Amygdala (tissue), 56 donors: ENCODE measurements at regions not wholly inside any gene's neighbourhood (a gene's known extent, or its start where the extent isn't known, plus 50 kb on each side); places are given as distances from the start of the nearest gene placed in this dataset.

Experiments used
- DNase-seq, 56 donors: peaks; one replicate each; lab custom pipeline; 2025; lab: John Stamatoyannopoulos, UW

DNA sequence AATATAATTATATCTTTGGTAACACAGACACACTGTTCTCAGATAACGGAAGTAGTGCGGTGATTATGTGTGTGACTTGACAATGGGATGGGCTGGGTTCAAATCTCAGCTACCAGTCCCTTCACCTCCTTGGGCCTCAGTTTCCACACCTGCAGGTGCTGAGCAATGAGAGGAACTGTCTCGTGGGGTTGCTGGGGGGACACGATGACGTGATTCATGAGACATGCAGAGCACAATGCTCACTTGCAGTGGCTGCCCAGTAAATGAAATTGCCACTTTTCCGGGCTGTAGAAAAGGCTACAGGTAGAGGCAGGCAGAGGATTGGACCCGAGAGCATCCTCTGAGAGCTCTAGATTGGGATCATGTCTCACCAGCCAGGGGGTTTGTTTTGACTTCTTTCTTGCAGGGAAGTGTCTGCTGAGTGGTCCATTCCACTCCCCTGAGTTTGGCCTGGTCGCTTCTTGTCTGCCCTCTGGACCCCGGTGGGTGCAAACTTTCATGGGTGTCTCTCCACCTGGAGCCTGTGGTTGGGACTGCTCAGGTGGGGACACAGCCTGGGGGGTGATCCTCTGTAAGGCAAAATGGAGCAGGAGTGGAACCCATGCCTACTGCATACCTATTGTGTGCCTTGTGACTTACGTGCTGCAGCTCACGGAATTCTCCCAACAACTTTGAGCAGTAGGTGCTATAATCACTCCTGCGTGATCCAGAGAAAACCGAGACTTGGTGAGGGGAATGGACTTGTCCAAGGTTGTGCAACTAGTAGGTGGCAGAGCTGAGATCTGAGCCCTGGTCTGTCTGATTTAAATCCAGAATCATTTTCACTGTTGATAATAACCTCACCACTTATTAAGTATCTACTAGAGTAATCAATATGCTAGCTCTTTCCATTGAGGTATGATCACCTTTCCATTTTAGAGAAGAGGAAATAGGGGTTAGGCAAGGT, 147.2 kb downstream of the CEBPB start:
- DNase-seq: no peak

DNA sequence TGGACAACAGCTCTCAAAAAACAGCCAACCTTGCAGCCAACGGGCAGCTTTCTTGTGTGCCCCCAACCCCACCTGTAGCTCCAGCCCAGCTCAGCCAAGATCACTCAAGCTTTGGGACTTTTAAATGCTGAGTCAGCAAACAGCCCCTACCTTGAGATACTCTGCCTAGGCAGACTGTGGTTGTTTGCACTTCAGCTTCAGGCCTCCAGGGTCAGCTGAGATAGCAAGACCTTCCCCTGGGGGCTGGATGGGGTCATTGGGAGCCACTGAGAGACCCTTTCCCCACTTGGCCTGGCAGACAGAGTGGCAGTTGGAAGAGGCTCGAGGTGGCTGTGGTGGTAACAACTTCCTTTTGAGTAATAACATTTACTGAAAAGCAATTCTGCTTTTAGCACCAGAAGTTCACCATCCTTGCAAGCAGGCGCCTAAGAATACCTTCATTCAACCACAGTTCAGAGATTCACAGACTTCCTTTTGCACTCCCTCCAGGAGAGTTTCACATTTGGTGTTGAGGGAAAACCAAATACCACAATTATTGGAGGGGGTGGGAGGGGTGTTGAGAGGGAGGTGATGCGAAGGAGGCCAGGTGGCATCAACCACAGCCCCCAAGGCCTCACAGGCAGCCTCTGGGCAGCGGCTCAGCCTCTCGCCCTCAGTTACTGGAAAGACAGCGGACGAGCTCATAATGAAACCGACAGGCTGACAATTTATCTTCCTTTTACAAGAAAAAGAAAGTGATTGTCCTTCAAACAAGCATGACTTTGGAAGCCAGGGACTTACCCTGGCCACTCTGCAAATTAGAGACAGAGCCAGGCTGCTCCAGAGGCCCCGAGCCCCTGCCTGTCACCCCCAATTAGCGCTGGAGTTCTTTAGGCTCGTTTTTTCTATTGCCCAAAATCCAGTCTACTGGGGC, 148.1 kb downstream of the CEBPB start:
- peak in 7 of 56 donors; percentile 16 to 33 (median 23) for DNase-seq

DNA sequence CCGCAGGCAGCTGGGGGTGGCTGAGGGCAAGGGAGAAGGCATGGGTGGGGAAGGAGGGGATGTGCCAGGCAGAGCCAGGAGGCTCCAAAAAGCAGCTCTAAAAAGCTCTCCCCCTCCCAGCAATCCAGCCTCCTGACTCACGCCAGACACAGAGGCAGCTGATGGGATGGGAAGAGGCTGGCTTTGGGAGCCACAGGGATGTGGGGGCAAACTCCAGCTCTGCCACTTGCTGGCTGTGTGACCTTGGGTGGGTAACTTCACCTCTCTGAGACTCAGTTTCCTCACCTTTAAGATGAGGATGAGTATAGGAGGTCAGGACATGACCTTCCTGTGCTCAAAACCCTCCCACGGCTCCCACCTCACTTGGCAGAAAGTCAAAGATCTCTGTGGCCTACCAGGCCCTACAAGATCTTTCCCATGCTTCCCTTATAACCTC, 148.9 kb downstream of the CEBPB start:
- DNase-seq: no peak

DNA sequence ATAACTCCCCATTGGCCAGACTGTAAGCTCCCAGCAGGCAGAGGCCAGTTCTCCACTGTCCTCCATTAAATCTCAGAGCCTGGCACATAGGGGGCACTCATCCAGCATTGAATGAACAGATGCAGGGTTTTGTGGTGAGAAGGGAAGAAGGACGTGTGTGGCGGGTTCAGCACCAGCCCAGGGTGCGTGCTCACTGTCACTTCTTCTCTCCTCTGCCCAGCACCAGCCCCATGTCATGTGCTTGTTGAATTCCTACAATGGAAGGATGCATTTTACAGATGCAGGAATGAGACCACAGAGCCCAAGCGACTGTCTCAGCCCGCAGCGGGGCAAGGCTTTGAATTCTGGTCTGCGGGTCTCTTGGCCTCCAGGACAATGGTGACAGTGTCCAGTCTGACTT, 149.9 kb downstream of the CEBPB start:
- no peak for DNase-seq

DNA sequence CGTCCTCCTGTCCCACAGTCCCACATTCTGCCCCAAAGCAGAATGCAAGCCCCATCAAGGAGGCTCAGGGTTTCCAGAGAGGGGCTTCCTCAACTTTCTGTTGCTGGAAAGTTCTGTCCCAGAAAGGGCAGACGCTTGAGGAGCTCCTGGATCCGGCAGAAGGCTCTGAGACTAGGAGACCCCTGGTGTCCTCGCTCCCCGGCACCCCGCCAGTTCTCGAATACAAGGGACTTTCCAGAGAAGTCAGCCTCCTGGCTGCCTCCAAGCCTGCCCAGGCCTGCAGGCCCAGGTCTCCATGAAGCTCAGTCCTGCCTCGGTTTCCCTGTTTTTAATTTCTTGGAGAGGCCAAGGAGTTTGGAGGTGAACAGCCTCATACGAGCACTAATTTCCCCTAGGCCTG, 150.4 kb downstream of the CEBPB start:
- no peak for DNase-seq

DNA sequence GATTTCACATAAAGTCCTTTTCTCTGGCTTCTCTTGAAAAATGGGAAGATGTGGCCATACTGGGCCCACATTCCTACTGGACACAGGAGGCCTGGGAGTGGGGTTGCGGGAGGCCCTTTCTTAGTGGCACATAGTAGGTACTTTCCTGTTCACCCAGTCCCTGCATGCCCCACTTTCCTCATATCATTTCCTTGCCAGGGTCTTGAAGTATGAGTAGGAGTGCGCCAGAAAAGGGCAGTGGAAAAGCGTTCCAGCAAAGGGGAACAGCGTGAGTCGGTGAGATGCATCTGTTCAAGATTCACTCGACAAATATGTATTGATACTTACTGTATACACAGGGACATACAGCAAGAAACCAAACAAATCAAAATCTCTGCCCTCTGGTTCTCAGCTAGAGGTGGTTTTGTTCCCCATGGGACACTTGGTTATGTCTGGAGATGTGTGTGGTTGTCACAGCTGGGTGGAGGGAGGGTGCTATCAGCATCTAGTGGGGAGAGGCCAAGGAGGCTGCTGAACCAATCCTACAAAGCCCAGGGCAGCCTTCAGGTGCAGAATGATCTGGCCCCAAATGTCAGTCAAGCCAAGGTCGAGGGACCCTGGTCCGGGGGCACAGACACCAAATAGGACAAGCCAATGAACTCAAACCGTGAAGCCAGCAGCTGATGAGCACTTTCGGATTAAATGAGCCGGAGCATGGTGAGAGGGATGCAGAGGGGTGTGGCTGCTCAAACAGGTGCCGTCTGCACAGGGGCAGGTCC, 151.4 kb downstream of the CEBPB start:
- no peak for DNase-seq

DNA sequence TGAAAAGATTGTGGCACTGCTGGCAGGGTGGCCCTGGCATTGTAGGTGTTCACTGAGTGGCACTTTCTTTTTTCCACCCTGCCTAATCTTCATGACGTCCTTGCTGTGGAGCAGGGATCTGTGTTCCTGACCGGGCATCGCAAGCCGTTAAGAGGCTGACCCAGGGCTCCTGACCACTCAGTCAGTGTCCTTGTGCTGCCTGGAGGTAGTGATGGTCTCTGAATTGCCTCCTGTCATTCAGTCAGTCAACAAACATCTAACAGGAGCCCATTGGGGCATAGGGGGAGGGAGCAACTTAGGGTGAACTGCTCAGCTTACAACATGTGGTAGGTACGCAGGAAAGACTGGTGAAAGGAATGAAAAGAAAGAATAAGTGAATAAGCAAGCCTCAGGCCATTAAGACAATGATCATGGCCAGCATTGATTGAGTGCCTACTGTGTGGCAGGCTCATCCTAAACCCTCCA, 152.0 kb downstream of the CEBPB start:
- DNase-seq: no peak

DNA sequence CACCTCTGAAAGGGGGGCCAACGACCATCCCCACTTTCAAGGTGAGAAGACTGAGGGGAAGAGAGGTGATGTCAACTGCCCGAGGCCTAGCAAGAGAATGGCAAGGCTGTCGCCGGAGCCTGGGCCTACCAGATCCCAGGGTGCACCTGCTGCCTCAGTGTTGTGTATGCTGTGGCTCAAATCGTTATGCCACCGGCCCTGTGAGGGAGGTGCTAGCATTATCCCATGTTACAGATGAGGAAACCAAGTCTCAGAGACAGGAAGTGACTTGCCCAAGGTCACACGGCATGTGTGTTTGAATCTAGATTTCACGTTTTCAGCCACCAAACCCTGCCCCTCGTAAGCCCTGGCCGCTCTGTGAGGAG, 152.5 kb downstream of the CEBPB start:
- no peak for DNase-seq

DNA sequence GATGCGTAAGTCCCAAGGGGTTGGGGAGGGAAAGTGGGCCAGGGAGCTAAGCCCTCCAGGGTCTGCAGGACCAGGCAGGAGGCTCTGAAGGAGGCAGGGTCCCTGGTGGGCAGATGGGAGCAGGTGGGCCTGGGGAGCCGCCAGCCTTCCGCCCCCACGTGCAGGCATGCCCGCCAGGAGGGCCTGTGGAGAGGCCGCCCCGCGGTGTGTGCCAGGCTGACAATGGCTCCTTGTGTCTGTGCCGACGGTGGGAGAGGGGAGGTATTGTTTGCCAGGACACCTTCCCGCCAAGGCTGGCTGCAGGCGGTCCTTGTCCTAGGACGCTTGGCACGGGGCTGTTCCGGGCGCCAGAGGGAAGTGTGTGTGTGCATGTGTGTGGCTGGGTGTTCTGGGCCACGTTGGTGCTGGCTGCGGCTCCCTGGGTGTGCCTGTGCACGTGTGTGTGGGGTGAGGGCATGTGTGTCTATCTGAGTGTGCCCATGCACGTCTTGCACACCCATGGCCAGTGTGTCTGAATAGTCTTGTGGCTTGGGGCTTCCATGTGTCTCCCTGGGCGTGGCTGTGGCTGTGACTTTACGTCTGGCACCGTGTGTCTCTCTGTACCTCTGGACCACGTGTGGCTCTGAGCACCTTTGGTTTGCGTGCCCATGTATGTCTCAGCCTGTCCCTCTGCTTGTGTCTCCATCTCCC, 153.0 kb downstream of the CEBPB start:
- peak in 6 of 56 donors; percentile 12 to 43 (median 25) for DNase-seq

DNA sequence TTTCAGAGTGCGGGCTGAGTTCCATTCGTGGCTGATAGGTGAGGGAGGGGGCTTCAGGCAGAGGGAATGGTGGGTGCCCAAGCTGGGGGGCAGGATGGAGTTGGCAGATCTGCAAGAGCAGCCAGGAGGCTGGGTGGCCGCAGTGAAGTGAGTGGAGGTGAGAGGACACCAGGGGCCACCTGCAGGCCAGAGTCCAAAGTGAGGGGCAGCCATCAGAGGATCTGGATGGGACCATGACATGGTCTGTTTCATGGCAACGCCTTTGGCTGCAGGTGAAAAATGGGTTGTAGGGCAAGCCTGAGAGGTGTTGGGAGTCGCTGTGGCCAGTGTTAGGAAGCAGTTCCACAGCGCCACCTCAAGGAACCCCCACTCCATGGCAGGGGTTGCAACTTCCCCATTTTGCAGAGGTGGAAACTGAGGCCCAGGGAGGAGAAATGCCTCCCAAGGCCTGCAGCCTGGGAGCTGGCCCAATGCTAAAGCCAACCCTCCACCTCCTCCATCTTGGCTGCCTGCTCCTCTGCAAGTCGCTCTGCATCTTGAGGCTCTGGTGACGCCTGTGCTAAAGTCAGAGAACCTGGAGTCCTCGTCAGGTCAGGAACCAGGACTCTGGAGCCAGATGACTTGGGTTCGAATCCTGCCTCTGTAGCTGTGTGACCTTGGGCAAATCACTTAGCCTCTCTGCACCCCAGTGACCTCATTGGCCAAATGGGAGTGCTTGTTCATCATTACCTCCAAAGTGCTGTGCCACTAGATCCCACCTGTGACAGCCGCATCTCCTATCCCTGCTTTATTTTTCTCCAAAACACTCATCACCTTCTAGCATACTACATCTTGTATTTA, 153.8 kb downstream of the CEBPB start:
- DNase-seq: no peak

DNA sequence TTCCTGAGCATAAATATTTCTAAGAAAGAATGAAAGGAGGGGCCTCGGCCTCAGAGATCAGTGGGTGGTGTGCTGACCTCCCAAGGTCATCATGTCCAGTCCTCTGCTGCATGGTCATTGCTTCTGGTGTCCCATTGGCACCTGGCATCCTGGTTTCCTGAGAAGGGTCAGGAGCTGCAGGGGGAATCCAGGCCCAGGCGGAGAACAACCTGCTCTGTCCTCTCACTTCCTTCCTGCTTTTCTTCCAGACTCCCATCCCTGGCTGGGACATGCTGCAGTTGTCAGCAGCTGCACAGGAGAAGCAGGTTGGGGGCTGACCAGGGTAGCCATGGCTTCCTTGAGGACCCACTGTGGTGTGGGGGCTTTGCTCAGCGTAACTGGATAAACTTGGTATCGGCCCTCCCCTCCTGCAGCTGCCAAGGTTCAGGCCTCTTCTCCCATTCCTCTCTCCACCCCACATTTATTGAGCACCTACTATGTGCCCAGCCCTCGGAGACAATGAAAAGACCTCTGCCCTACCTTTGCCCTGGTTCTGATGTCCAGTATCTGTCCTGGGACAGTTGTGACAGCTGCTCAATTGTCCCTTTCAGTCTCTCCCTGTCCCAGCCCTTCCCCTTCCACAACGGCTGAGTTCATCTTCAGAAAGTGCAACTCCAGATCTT, 155.2 kb downstream of the CEBPB start:
- DNase-seq: no peak

DNA sequence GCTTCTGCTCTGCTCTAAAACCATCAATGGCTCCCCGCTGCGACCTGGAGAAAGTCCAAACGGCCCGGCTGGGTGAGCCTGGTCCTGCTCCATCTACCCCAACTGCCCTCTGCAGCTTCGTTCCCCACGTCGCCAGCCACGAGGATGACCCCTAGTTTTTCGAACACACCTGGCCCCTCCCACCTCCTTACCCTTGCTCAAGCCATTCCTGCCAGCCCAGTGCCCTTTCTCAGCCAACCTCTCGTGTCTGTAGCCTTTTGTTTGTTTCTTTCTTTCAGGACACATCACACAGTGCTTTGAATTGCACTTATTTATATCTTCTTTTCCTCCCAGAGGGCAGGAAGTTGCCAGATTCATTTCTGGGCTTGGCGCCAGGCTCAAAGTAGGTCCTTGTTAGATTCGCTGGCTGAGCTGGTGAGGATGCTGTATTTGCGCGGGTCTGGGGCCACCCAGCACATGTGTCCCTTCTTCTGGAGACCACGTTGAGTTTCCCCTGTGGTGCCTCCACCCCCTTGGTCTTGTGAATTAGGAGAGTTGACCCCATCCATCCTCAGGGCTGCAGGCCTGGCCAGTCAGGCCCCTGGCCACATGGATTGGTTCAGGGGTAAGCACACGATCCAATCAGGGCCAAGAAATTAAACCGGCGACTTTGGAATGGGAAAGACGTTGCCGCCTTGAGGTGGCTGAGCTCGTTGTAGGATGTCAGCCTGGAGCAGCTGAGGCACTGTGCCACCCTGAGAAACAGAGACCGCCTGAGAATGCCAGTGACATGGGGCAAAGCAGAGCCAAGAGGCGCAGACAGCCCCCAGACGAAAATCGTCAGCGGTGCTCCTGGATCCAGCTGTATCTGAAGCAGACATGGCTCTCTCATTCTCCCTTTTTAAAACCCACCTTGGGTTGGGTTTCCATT, 156.0 kb downstream of the CEBPB start:
- peak in 44 of 56 donors; percentile 12 to 83 (median 56) for DNase-seq

DNA sequence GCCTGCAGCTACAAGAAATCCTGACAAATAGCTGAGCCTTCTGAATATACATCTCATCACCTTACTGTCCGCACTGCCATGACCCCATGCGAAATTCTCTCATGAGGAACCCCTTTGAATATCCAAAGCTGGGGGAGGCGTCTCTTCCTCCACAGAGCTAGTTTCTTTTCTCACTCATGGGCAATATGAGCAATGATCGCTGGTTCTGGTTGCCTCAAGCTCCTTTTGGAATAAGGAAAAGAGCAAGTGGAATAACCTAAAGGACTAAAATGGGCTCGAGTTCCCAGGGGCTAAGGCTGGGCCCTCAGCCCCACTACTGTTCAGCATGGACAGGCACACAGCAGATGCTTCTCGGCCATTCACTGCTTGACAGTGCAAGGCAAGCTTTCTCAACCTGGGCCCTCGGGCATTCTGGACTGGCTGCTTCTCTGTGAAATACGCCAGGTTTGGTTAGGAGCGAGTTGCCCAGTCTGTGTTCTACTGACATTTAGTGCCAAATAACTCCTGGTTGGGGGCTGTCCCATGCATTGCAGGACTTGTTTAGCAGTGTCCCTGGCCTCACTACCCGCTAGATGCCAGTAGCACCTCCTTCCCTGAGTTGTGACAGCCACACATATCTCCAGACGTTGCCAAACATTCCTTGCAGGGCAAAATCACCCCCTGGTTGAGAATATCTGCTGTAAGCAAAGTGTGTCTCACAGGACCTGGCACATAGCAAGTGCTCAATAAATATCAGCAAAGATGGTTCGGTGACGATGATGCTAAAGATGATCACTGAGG, 156.8 kb downstream of the CEBPB start:
- no peak for DNase-seq

DNA sequence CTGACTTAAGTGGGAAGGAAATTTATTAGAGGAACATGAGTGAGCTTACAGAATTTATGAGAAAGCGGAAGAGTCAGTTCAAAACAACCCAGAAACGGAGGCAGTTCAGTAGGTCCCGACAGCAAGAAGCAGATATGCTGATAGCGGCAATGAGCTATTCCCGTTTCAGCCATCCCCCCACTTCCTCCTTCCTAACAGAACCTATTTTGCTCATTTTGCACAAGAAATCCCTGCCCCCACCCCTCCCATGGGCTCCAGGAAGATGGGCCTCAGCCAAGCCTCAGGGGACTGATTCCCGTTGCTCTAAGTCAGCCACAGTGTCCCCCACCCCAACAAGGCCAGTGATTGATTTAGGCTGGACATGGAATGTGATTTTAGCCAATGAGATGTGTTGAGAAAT, 157.5 kb downstream of the CEBPB start:
- peak in 12 of 56 donors; percentile 8 to 68 (median 32) for DNase-seq

DNA sequence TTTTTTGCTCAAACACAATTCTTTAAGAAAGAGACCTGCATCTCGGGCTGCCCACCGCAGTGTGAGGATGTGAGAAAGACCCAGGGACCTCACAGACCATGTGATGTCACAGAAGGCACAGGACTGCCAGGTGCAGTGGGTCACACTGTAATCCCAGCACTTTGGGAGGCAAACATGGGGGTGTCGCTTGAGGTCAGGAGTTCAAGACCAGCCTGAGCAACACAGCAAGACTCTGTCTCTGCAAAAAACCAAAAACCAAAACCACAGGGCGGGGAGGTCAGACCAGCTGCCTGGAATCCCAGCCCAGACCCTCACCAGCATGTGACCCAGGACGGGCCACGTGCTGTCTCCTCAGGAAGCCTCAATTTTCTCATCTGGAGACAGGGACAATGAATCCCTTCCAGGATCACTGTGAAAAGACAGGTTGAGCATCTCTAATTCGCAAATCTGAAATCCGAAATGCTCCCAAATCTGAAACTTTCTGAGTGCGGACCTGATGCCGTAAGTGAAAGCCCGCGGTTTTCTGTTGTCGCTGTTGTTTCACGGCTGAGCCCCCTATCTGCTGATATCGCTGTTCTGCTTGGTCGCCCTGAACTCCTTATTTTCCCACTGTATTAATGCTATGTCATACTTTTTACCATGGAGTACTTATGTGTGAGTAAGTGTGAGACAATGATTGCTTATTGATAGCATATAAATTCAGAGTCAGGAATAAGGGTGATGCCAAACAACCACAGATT, 159.5 kb upstream of the PTPN1 start:
- no peak for DNase-seq

DNA sequence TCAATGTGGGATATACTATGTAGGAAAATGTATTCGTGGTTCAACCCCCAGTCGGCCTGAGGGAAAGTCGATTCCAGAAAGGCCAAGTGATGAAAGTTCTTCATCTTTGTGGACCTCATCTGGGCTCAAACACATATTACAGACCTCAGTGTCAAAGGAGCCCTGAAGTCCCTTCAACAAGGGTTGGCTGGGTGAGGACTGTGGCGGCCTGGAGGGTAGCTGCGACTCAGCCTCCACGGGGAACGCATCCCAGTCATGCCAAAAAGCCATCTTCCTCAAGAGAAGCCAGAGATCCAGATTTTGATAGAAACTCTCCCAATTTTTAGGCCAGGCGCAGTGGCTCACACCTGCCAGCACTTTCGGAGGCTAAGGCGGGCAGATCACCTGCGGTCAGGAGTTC, 158.6 kb upstream of the PTPN1 start:
- no peak for DNase-seq
